ENCODE measurements at regions not wholly inside any gene's neighbourhood (a gene's known extent, or its start where the extent isn't known, plus 50 kb on each side); places are given as distances from the start of the nearest gene placed in this dataset.

DNA sequence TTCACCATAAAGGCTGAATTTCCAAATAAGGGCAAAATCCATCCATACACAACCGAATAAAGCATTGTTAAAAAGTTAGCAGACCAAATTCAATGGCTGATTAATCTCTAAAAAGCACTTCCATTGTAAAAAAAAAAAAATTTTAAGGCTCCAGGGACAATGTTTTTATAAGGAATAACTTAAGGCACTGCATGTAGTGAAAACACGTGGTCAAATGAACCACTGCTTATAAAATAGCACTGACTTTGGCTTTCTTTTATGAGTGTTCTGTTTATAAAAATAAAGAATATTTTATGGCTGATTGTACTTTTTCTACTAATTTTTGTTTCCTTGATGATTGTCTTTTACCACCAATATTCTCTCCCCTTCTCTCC, 409.3 kb upstream of the KCNH7 start:
- H3K27me3 ChIP-seq = no peaks in the 10 kb centered on the region
- H3K4me3 ChIP-seq (ENCODE audit: low read depth in 1 of 2, low read length in 1 of 2) = no peak overlapping the region
- TF ChIP-seq, protein P1, sequence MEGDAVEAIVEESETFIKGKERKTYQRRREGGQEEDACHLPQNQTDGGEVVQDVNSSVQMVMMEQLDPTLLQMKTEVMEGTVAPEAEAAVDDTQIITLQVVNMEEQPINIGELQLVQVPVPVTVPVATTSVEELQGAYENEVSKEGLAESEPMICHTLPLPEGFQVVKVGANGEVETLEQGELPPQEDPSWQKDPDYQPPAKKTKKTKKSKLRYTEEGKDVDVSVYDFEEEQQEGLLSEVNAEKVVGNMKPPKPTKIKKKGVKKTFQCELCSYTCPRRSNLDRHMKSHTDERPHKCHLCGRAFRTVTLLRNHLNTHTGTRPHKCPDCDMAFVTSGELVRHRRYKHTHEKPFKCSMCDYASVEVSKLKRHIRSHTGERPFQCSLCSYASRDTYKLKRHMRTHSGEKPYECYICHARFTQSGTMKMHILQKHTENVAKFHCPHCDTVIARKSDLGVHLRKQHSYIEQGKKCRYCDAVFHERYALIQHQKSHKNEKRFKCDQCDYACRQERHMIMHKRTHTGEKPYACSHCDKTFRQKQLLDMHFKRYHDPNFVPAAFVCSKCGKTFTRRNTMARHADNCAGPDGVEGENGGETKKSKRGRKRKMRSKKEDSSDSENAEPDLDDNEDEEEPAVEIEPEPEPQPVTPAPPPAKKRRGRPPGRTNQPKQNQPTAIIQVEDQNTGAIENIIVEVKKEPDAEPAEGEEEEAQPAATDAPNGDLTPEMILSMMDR (IDR thresholded peaks at IDR 0.05) = no peak
- H3K36me3 ChIP-seq = no peaks in the 10 kb centered on the region
- no peak overlapping the region for H3K27ac ChIP-seq
- H3K9me3 ChIP-seq = no peaks in the 10 kb centered on the region
- no peaks in the 10 kb centered on the region for H3K4me1 ChIP-seq (ENCODE audit: control insufficient read depth in 1 of 2, insufficient read depth in 1 of 2, low read depth in 1 of 2, low read length in 1 of 2)

DNA sequence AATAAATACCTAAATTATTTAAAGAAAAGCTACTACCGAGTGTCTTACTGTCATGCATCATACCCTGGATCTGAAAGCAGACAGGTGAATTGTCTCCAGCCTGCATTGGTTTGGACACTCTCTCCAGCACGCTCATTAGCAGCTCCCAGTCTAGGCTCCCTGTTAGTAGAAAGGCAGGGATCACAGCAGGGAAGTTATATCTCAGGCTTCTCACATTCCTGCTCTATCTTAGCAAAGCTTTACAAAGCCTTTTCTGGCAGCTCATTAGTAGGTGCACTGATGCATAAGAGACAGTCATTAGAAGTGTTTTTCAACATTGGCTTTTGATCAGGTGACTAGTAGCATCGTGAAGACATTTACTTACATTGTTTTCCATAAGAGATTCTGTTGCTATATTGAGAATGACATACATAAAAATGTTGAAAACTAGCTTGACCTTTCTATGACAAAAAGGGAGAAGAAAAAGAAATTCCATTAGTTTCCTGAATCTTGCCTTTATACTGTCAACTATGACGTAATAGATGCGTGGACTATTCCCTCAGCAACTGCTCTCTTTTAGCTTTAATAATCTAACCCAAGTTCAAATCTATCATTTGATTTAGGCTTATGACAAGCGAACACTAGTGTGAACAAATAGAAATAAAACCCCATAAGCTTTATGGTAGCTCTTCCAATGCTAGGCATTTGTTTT, 408.7 kb upstream of the KCNH7 start:
- no peaks in the 10 kb centered on the region for H3K27me3 ChIP-seq
- no peak overlapping the region for H3K4me3 ChIP-seq (ENCODE audit: low read depth in 1 of 2, low read length in 1 of 2)
- TF ChIP-seq, protein P1 (IDR thresholded peaks at IDR 0.05) = no peak
- no peaks in the 10 kb centered on the region for H3K36me3 ChIP-seq
- no peaks in the 10 kb centered on the region for H3K9me3 ChIP-seq
- H3K27ac ChIP-seq = no peak overlapping the region
- no peaks in the 10 kb centered on the region for H3K4me1 ChIP-seq (ENCODE audit: control insufficient read depth in 1 of 2, insufficient read depth in 1 of 2, low read depth in 1 of 2, low read length in 1 of 2)

DNA sequence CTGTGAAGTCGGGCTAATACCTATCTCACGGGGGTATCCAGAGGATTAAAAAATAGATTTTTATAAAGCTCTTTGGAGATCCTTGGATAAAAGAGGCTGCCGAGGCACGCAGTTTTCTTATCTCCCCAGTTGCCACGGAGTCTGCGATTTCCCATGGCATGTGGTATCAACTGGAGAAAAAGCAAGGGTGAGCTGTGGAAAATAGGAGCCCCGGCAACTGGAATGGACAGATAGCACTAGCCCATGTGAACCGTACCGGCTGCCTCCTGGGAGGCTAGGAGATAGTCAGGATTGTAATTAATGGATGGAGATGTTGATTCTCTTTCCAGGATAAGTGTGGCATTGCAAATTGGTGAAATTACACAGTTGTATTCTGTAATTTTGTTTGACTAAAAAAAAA, 407.6 kb upstream of the KCNH7 start:
- H3K27ac ChIP-seq = no peak overlapping the region
- H3K27me3 ChIP-seq = no peaks in the 10 kb centered on the region
- H3K36me3 ChIP-seq = no peaks in the 10 kb centered on the region
- H3K4me1 ChIP-seq (ENCODE audit: control insufficient read depth in 1 of 2, insufficient read depth in 1 of 2, low read depth in 1 of 2, low read length in 1 of 2) = no peaks in the 10 kb centered on the region
- TF ChIP-seq, protein P1 (IDR thresholded peaks at IDR 0.05) = no peak
- no peak overlapping the region for H3K4me3 ChIP-seq (ENCODE audit: low read depth in 1 of 2, low read length in 1 of 2)
- no peaks in the 10 kb centered on the region for H3K9me3 ChIP-seq

DNA sequence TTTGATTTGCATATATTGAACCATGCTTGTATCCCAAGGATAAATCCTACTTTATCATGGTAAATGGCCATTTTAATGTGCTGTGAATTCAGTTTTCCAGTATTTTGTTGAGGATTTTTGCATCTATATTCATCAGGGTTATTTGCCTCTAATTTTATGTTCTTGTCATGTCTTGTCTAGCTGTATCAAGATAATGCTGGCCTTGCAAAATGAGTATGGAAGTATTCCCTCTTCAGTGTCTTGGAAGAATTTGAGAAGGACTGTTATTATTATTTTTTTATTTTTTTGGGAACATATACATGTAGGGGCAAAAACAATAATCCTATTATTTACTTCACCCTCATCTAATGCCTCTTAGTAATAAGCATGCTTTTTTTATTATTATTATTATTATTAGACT, 398.0 kb upstream of the KCNH7 start:
- Histone ChIP-seq H3K4me3 (ENCODE audit: low read depth in 1 of 2, low read length in 1 of 2) (no peak overlapping the region), H3K27ac (no peak overlapping the region), H3K4me1 (ENCODE audit: control insufficient read depth in 1 of 2, insufficient read depth in 1 of 2, low read depth in 1 of 2, low read length in 1 of 2) (no peaks in the 10 kb centered on the region), H3K36me3 (no peaks in the 10 kb centered on the region), H3K27me3 (no peaks in the 10 kb centered on the region), H3K9me3 (peaks cover 6% of the 10 kb centered on the region)
- TF ChIP-seq, protein P1 (IDR thresholded peaks at IDR 0.05) = no peak

DNA sequence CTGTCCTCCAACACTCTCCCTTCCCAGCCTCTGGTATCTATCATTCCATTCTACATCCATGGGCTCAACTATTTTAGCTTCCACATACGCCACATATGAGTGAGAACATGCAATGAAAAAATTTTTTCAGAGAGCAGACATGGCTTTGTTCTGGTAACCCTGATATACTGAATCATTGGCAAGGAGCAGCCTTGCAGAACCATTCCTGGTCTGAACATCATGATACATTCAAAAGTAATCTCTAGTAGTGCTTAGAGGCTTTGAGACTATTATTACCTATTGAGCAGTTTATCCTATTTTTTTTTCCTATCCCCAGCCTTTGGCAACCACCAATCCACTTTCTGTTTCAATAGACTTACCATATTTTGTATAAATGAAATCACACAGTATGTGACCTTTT, 393.1 kb upstream of the KCNH7 start:
- Histone ChIP-seq H3K27me3 (no peaks in the 10 kb centered on the region), H3K4me1 (ENCODE audit: control insufficient read depth in 1 of 2, insufficient read depth in 1 of 2, low read depth in 1 of 2, low read length in 1 of 2) (no peaks in the 10 kb centered on the region), H3K27ac (no peak overlapping the region), H3K36me3 (no peaks in the 10 kb centered on the region), H3K9me3 (no peaks in the 10 kb centered on the region), H3K4me3 (ENCODE audit: low read depth in 1 of 2, low read length in 1 of 2) (no peak overlapping the region)
- TF ChIP-seq, protein P1 (IDR thresholded peaks at IDR 0.05) = no peak

Data from neutrophil (primary cell).